NCI-H1694 treated with DMSO at 0.1 percent for 48 hours (cell line): ENCODE measurements at regions not wholly inside any gene's neighbourhood (a gene's known extent, or its start where the extent isn't known, plus 50 kb on each side); places are given as distances from the start of the nearest gene placed in this dataset.

Experiments used
- DNase-seq: peaks from one replicate; lab custom pipeline; 2025; lab: John Stamatoyannopoulos, UW

GRCh38 chr4:43782391-43782790 lies 666.2 kb downstream of the KCTD8 start:
- DNase-seq, result no peak

GRCh38 chr4:43816116-43816515 lies 632.5 kb downstream of the KCTD8 start:
- no peak for DNase-seq

- DNase-seq, result no peak
Observed at GRCh38 chr4:43822621-43823020, 626.0 kb downstream of the KCTD8 start.

GRCh38 chr4:43835869-43836268 lies 612.7 kb downstream of the KCTD8 start:
- DNase-seq, result no peak

GRCh38 chr4:43837171-43837570 lies 611.4 kb downstream of the KCTD8 start:
- DNase-seq, result no peak

- DNase-seq, result no peak
Observed at GRCh38 chr4:43837604-43838003, 611.0 kb downstream of the KCTD8 start.

GRCh38 chr4:43842594-43842993 lies 606.0 kb downstream of the KCTD8 start:
- no peak for DNase-seq

GRCh38 chr4:43843501-43843900 lies 605.1 kb downstream of the KCTD8 start:
- no peak for DNase-seq

- DNase-seq, result no peak
Observed at GRCh38 chr4:43846111-43846587, 602.5 kb downstream of the KCTD8 start.

GRCh38 chr4:43853565-43854264 lies 594.9 kb downstream of the KCTD8 start:
- DNase-seq, result no peak

- no peak for DNase-seq
Observed at GRCh38 chr4:43855283-43855682, 593.3 kb downstream of the KCTD8 start.

GRCh38 chr4:43864616-43865146 lies 583.9 kb downstream of the KCTD8 start:
- DNase-seq, result no peak

- no peak for DNase-seq
Observed at GRCh38 chr4:43867908-43868307, 580.7 kb downstream of the KCTD8 start.

GRCh38 chr4:43875655-43876054 lies 573.0 kb downstream of the KCTD8 start:
- no peak for DNase-seq

GRCh38 chr4:43882470-43882869 lies 566.1 kb downstream of the KCTD8 start:
- no peak for DNase-seq

GRCh38 chr4:43886196-43886595 lies 562.4 kb downstream of the KCTD8 start:
- DNase-seq, result no peak

- DNase-seq, result no peak
Observed at GRCh38 chr4:43898836-43899235, 549.8 kb downstream of the KCTD8 start.

GRCh38 chr4:43903456-43903855 lies 545.2 kb downstream of the KCTD8 start:
- DNase-seq, result no peak

- DNase-seq, result no peak
Observed at GRCh38 chr4:43918377-43918776, 530.2 kb downstream of the KCTD8 start.

GRCh38 chr4:43932448-43932847 lies 516.2 kb downstream of the KCTD8 start:
- DNase-seq, result no peak

- no peak for DNase-seq
Observed at GRCh38 chr4:43943998-43944397, 504.6 kb downstream of the KCTD8 start.

GRCh38 chr4:43959976-43960375 lies 488.6 kb downstream of the KCTD8 start:
- DNase-seq, result no peak

- no peak for DNase-seq
Observed at GRCh38 chr4:43968011-43968410, 480.6 kb downstream of the KCTD8 start.

GRCh38 chr4:43983610-43984009 lies 465.0 kb downstream of the KCTD8 start:
- DNase-seq, result no peak
